ENCODE measurements at regions not wholly inside any gene's neighbourhood (a gene's known extent, or its start where the extent isn't known, plus 50 kb on each side); places are given as distances from the start of the nearest gene placed in this dataset.
"Not testable (repeated sequence)": the region's sequence is repeated elsewhere in the genome, so short reads cannot be mapped to it uniquely, and the experiment has no call there.

DNA sequence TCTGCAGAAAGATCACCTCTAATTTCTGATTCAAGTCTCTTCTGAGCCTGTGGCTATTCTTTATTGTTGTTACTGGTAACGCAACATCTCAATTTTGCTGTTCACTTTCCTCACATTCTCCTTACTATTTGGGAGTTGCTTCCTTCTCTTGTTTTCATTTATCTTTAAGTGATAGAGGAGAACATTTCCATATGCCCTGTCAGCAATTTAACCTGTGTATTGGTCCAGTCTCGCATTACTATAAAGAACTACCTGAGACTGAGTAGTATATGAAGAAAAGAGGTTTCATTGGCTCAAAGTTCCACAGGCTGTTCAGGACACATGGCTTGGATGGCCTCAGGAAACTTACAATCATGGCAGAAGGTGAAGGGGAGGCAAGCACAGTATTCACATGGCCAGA lies 1025.1 kb downstream of the OTOL1 start:
- intact Hi-C loops (cut with micrococcal nuclease): no loop called here

DNA sequence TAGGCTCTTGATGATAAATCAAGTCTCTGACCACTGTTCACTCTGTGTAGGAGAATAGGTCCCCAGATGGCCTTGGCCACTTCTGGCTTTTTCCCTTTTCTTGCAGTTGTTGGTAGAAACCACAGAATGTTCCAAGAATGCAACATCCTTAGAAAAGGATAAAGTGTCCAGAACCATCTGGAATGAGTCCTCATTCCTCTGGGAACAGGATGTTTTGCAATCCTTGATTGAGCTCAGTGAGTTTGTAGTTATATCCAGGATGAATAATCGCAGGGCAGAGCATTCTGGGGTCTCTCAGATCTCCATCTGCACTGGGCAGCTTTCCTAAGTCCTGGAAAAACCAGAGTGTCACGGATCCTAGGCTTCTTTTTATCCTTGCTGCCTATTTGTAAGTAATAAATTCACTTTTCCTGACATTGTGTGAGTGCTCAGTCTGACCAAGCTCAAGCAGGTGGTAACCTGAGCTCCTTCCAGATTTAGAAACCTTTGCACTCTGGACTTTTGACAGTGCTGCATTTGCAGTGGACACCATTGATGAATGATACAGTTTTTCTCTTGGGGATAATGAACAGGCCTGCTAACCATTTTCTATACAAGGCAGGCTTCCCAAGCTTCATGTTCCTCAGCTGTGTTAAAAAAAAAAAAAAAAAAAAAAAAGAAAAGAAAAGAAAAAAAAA lies 1028.6 kb downstream of the OTOL1 start:
- intact Hi-C loops (cut with micrococcal nuclease): no loop called here

DNA sequence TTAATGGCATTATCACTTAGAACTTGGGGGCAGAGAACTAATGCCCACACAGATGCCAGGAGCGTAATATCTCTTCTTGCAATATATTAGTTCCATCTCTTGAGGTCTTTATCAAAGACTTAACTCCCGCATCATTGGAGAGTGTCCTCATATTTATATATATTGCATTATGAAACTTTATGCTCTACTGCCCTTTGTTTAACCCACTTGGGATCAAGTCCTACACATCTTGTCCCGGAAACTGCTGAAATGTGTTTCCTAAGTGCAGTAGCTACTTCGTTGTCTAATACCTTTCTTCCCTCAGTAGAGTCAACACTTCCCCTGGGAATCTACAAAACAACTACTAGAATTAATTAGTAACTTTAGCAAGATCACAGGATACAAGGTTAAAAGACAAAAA lies 1029.2 kb downstream of the OTOL1 start:
- intact Hi-C loops (cut with micrococcal nuclease): no loop called here

DNA sequence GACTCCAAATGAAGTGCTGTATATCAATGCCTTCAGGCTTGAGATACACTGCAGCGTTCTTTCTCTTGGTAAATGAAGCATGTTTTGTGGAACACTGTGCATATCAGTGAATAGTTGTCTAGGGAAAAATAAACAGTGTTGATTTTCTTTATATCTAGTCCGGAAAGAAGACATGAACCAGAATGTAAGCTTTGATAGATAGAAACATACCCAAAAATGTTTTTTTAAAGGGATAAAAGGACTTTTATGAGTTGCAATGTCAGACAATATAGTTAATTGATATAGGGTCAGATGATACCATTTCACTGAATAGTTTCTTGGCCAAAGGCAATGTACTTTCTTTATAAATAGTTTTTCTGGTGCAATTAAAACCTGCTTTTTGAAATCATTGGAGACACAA lies 1037.8 kb downstream of the OTOL1 start:
- intact Hi-C loops (cut with micrococcal nuclease): no loop called here

DNA sequence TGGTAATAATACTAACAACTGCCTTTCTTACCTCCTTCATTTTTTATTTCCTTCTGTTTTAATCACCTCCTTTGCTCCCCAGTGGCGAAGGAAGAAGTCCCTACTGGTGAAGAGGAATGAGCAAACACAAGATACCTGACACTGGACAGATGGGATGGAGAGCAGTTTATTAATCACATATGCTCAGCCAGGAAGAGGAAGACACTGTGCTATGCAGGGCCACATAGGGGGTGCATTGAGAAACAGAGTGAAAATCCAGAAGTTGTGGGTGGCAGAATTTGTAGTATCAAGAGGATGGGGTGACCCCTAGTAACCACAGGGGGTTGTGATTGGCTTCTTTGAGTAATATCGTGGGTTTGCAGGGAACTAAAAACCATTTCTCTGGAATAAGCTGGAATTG lies 1041.9 kb downstream of the OTOL1 start:
- intact Hi-C loops (cut with micrococcal nuclease): no loop called here

DNA sequence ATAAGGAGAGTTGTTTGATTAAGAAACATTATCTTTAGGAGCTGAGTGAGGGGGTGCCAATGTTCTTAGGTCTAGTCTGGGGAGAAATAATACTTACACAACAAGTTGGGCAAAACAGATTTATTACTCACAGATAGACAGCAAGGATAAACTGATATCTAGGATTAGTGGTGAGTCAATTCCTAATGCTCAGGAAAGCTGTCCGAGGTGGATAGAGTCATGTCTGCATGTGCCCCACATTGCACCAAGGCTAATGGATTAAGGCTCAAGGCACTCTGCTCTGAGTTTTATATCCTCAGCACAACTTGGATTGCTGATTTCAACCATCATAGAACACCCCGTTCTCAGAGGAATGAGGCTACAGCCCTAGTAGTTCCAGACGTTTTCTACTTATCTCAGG lies 1042.3 kb downstream of the OTOL1 start:
- intact Hi-C loops (cut with micrococcal nuclease): no loop called here

DNA sequence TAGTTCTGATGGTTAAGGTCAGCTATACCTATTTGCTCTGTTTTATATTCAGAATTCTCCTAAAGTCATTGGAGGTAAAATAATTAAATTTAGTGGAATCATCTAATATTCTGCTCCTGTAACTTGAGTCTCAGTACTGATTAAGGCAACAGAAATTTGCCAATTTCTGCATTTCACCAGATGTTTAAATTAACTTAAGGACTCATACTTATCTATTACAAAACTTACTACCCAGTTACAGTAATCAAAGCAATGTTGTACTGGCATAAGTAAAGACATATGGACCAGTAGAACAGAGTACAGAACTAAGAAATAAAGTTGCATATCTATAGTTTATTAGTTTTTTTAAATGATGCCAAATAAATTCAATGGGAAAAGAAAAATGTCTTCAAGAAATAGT lies 1043.8 kb downstream of the OTOL1 start:
- intact Hi-C loops (cut with micrococcal nuclease): no loop called here

DNA sequence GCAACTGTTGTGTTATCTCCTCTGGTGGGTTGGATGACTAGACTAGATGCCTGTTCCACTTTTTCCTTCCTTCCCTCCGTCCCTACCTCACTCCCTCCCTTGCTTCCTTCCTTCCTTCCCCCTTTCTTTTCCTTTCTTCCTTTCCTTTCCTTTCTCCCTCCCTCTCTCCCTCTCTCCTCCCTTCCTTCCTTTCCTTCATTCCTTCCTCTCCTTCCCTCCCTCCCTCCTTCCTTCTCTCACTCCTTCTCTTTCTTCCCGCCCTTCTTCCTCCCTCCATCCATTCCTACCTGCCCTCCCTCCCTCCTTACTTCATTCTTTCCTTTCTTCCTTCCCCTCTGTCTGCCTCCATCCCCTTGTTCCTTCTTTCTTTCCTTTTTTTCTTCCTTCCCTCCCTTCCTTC lies 1045.3 kb downstream of the OTOL1 start:
- intact Hi-C loops (cut with micrococcal nuclease): no loop called here

DNA sequence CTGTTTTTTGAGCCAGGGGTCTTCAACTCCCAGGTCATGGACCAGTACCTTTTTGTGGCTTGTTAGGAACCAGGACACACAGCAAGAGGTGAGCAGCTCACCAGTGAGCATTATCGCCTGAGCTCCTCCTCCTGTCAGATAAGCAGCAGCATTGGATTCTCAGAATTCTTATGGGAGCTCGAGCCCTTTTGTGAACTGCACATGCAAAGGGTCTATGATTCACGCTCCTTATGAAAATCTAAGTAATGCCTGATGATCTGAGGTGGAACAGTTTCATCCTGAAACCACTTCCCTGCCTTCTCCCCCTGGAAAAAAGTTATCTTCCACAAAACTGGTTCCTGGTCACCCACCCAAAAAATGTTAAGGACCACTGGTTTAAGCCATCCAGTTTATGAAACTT lies 1047.6 kb downstream of the OTOL1 start:
- intact Hi-C loops (cut with micrococcal nuclease): no loop called here

DNA sequence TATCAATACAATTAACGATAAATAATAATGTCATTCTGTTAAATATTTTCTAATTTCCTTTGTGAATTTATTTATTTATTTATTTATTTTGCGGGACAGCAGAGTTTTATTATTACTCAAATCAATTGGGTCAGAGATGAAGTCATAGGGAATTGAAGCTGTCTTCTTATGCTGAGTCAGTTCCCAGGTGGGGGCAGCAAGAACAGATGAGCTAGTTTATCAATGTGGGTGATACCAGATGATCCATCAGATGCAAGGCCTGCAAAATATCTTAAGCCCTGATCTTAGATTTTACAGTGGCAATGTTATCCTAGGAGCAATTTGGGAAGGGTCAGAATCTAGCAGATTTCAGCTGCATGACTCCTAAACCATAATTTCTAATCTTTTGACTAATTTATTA lies 1050.3 kb downstream of the OTOL1 start:
- intact Hi-C loops (cut with micrococcal nuclease): no loop called here

DNA sequence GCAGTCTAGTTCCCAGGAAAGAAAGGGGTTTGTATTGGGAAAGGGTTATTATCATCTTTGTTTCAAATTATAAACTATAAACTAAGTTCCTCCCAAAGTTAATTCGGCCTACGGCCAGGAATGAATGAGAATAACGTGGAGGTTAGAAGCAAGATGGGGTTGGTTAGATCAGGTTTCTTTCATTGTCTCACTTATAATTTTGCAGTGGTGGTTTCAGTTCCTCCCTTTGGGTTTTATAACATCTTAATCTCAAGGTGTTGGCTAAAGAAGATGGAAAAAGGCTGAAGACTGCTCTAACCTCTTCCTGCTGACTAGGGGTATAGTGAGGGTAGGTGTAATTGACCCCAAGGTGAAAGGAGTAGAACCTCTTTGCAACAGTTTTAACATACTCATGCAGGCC lies 1050.7 kb downstream of the OTOL1 start:
- intact Hi-C loops (cut with micrococcal nuclease): no loop called here

DNA sequence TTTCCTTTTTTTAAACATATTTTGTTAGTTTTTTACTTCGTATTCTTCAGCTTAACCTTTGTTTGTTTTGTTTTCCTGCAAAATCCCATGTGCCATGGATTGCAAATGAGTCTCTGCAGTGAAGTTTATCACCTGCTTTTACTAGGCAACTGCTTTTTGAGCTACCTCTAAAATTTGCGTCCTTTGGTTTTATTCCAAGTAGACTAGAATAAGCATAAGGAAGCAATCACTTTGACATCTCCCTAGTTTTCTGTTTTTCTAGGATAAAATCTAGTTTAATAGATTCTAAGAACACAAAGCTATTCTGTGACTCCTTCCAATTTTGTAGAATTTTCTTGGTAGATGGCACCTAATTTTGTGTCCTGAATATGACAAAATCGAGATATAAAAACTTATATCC lies 1059.2 kb downstream of the OTOL1 start:
- intact Hi-C loops (cut with micrococcal nuclease): no loop called here

DNA sequence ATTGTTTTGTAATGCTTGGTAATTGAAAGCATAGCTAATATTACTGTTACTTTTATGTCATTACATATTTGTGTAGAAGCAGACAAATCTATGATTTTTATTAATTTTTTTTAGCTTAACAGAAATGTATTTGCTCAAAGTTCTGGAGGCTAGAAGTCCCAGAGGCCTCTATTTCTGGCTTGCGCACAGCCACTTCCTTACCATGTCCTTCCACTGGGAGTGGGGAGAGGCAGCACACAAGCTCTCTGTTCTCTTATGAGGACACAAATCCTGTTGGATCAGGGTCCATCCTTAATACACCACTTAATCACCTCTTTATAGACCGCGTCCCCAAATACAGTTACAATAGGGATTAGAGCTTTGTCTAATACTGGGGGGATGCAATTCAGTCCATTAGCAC lies 1061.4 kb downstream of the OTOL1 start:
- intact Hi-C loops (cut with micrococcal nuclease): no loop called here

DNA sequence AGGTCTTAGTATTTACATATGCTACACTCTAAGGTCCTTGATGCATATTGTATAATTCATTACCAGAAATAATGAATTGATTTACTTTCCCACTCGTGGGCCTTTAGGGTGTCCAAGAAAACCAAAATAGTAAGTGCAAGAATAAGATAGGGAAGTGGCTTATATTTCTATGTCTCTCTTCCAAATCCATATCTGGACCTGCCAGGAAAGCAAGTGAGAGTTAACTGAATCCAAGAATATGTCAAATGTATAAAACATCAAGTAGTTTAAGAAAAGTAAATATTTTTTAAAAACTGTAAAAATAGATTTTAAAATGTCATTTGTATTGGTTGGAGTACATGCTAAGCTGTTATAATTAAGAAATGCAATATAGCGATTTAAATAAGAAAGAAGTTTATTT lies 1072.1 kb downstream of the OTOL1 start:
- intact Hi-C loops (cut with micrococcal nuclease): no loop called here

DNA sequence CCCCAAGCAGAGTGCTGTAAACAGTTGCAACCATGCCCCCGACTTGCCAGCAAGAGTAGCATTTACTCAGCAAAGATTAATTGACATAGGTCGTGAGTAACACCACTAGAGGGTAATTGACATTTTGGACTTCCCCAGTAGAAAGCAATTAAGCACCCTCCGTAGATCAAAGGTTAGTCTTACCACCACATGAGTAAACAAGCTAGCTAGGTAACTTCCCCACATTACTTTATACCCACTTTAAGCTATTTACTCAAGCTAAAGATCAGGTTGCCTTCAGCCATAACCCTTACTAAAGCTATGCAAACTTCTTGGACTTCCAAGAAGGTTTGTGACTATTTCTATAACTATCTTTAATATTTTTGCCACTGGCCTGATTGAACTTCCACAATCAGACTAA lies 1072.7 kb downstream of the OTOL1 start:
- intact Hi-C loops (cut with micrococcal nuclease): no loop called here

DNA sequence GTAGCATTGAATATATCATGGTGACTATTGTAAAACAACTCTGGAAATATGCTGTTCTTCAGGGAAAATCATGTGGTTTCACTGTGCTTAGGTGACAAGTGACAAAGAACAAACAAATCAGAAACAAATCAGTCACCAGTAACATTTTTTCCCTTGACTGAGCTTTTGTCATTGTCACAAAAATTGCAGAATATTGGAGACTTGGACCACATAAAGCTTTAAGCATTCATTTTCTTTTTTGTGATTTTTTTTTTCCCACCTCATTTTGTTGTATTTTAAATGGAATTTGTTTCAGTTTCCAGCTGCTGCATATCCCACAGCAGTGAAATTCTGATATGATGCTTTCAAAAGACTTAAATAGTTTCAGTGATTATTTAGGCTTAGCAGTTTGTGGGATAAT lies 1088.4 kb downstream of the OTOL1 start:
- intact Hi-C loops (cut with micrococcal nuclease): no loop called here

DNA sequence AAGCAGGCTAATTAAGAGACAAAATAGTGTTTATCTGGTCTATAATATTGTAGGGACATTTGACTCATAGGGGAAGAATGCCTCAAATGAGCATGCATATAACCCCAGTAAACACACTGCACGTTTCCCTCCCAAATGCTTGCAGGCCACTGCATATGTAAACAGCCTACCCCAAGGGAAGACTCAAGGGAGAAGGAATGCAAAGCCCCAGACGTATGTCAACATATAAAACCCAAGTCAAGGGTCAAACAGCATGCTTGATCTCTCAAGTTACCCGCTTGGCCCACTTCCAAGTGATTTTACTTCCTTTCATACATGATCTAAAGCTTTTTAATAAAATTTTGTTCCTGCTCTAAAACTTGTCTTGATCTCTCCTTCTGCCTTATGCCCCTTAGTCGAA lies 1090.0 kb downstream of the OTOL1 start:
- intact Hi-C loops (cut with micrococcal nuclease): no loop called here

DNA sequence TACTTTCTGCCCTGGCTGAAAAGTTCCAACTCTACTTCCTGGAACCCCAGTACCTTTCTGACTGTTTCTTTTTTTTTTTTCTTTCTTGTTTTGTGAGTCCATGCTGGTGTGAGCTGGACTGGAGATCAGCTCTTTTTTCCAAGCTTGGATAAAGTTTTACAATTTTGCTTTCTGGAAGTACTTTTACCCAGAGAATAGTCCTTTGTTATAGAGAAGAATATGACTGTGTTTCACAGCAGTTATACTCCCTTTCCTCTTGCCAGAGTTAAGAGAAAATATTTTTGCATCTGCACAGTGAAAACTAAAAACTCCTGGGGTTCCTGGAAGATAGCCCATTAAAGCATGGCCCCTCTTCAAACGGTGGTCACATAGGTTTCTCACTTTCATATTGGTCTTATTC lies 1100.6 kb downstream of the OTOL1 start:
- intact Hi-C loops (cut with micrococcal nuclease): no loop called here

DNA sequence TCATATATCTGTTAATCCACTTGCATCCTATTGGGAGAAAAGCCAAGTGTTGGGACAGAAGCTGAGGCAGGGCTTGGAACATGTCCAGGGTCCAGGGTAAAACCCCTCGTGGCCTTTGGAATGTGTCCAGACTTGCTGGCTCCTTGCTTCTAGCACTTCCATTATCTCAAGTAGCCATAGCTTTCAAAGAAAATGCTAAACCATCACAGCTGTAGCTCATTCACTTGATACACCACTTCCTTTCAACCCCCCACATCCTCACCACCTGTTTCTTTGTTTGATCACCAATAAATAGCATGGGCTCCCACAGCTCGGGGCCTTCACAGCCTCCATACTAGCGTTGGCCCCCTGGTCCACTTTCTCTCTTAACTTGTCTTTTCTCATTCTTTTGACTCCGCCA lies 1101.9 kb downstream of the OTOL1 start:
- intact Hi-C loops (cut with micrococcal nuclease): not testable (repeated sequence)

DNA sequence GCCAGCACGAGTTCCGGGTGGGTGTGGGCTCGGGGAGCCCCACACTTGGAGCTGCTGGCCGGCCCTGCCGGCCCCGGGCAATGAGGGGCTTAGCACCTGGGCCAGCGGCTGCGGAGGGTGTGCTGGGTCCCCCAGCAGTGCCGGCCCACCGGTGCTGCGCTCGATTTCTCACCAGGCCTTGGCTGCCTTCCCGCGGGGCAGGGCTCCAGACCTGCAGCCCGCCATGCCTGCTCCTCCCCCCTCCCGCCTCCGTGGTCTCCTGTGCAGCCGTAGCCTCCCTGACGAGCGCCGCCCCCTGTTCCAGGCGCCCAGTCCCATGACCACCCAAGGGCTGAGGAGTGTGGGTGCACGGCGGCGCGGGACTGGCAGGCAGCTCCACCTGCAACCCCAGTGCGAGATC lies 1103.1 kb downstream of the OTOL1 start:
- intact Hi-C loops (cut with micrococcal nuclease): not testable (repeated sequence)

DNA sequence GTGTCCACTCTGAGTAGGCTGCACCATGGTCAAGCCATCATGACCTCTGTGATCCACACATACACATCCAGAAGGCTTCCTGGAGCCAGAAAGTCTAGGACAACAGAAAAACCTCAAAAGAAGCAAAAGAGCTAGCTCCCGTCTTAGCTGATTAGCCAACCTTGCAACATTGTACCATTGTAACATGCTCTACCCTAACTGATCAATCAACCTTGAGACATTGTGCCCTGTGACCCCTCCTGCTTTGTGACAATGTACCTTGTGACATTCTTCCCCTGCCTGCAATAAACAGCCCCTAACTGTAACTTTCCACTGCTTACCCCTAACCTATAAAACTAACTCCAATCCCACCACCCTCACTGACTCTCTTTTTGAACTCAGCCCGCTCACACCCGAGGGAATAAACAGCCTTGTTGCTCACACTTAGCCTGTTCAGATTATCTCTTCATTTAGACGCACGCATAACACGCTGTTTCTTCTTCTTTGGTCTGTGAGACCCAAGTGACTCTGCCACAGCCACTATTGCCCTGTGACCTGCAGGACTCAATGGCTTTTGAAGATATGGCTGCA lies 1104.6 kb downstream of the OTOL1 start:
- intact Hi-C loops (cut with micrococcal nuclease): no loop called here

DNA sequence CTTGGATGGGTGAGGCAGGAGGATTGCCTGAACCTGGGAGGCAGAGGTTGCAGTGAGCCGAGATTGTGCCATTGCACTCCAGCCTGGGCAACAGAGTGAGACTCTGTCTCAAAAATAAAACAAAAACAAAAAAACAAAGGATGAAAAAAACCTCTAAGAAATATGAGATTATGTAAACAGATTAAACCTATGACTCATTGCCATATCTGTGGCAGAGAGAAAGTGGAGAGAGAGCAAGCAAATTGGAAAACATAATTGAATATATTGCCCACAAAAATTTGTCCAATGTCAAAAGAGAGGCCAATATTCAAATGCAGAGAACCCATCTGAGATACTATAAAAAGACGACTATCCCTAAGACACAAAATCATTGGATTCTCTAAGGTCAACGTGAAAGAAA lies 1106.0 kb downstream of the OTOL1 start:
- intact Hi-C loops (cut with micrococcal nuclease): no loop called here

DNA sequence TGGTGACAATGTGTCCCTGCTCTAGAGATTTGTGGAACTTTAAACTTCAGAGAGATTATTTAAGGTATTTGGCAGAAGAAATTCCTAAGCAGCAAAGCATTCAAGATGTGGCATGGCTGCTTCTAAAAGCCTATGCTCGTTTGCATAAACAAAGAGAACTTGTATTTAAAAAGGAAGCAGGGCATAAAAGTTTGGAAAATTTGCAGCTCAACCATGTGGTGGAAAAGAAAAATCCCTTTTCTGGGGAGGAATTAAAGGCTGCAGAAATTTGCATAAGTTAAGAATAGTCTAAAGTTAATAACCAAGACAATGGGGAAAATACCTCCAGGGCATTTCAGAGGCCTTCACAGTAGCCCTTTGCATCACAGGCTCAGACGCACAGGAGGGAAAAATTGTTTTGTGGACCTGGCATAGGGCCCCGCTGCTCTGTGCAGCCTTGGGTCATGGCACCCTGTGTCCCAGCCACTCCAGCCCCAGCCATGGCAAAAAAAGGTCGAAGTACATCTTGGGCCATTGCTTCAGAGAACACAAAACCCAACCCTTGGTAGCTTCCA lies 1109.1 kb downstream of the OTOL1 start:
- intact Hi-C loops (cut with micrococcal nuclease): no loop called here

Measured in T-helper 2 cell treated with Interferon-gamma antibody and Interleukin-4, amounts not matched to agents 100 ng/mL and 5 ng/mL, for 36 hours (primary cell).